Middle frontal gyrus (tissue), 1 donor: ENCODE measurements at regions not wholly inside any gene's neighbourhood (a gene's known extent, or its start where the extent isn't known, plus 50 kb on each side); places are given as distances from the start of the nearest gene placed in this dataset.

Experiments
- DNase-seq: peaks from one replicate; pipeline ENCODE4 v3.0.0-alpha.2; 2015; ENCODE audit warnings: low spot score; ENCODE audit errors: extremely low spot score

- DNase-seq: no peak
Measured at GRCh38 chr22:47629273-47629711, 866.8 kb downstream of the TBC1D22A start.

GRCh38 chr22:47628477-47629272, 866.2 kb downstream of the TBC1D22A start:
- no peak for DNase-seq

GRCh38 chr22:47627556-47628253, 865.3 kb downstream of the TBC1D22A start:
- no peak for DNase-seq

- DNase-seq: no peak
Measured at GRCh38 chr22:47626428-47627390, 864.3 kb downstream of the TBC1D22A start.

GRCh38 chr22:47625531-47626427, 863.3 kb downstream of the TBC1D22A start:
- no peak for DNase-seq

GRCh38 chr22:47625013-47625385, 862.5 kb downstream of the TBC1D22A start:
- no peak for DNase-seq

- no peak for DNase-seq
Measured at GRCh38 chr22:47624252-47625012, 862.0 kb downstream of the TBC1D22A start.

- no peak for DNase-seq
Measured at GRCh38 chr22:47623763-47624148, 861.3 kb downstream of the TBC1D22A start.

- DNase-seq: no peak
Measured at GRCh38 chr22:47623066-47623762, 860.8 kb downstream of the TBC1D22A start.

GRCh38 chr22:47622541-47622940, 860.1 kb downstream of the TBC1D22A start:
- no peak for DNase-seq

- no peak for DNase-seq
Measured at GRCh38 chr22:47621253-47621652, 858.8 kb downstream of the TBC1D22A start.

- no peak for DNase-seq
Measured at GRCh38 chr22:47620391-47620790, 857.9 kb downstream of the TBC1D22A start.

GRCh38 chr22:47619631-47620030, 857.2 kb downstream of the TBC1D22A start:
- DNase-seq: no peak

GRCh38 chr22:47618180-47619010, 855.9 kb downstream of the TBC1D22A start:
- no peak for DNase-seq

GRCh38 chr22:47617186-47617585, 854.7 kb downstream of the TBC1D22A start:
- no peak for DNase-seq

- no peak for DNase-seq
Measured at GRCh38 chr22:47616396-47617020, 854.1 kb downstream of the TBC1D22A start.

GRCh38 chr22:47615051-47615450, 852.6 kb downstream of the TBC1D22A start:
- no peak for DNase-seq
